Activated naive CD4-positive, alpha-beta T cell treated with anti-CD3 and anti-CD28 coated beads, Interleukin-2, amount 10 ng/mL, durations not matched to agents 7 days and 5 days (primary cell): ENCODE measurements at regions not wholly inside any gene's neighbourhood (a gene's known extent, or its start where the extent isn't known, plus 50 kb on each side); places are given as distances from the start of the nearest gene placed in this dataset.

Experiments used
- CTCF ChIA-PET: fragments of 350-600 bp; sonication (Branson Sonifier 250); formaldehyde crosslinking; loops from one replicate; lab custom pipeline; 2021; ENCODE audit warnings: antibody characterized with exemption; lab: Charles Lee
- DNase-seq: peaks from one replicate; pipeline ENCODE4 v3.0.0-alpha.2; 2020
- H3K27ac Mint-ChIP-seq: one replicate; pipeline ENCODE4 v1.8.0; 2021; ENCODE audit warnings: mild to moderate bottlenecking, moderate library complexity, mixed read lengths
- H3K27me3 Mint-ChIP-seq: one replicate; pipeline ENCODE4 v1.8.0; 2021; ENCODE audit warnings: mild to moderate bottlenecking, mixed read lengths
- H3K36me3 Mint-ChIP-seq: one replicate; pipeline ENCODE4 v1.8.0; 2021; ENCODE audit warnings: mixed read lengths
- H3K4me1 Mint-ChIP-seq: one replicate; pipeline ENCODE4 v1.8.0; 2021; ENCODE audit warnings: mixed read lengths
- H3K4me3 Mint-ChIP-seq: one replicate; pipeline ENCODE4 v1.8.0; 2021; ENCODE audit warnings: mild to moderate bottlenecking, moderate library complexity, mixed read lengths
- H3K9me3 Mint-ChIP-seq: one replicate; pipeline ENCODE4 v1.8.0; 2021; ENCODE audit warnings: mixed read lengths

DNA sequence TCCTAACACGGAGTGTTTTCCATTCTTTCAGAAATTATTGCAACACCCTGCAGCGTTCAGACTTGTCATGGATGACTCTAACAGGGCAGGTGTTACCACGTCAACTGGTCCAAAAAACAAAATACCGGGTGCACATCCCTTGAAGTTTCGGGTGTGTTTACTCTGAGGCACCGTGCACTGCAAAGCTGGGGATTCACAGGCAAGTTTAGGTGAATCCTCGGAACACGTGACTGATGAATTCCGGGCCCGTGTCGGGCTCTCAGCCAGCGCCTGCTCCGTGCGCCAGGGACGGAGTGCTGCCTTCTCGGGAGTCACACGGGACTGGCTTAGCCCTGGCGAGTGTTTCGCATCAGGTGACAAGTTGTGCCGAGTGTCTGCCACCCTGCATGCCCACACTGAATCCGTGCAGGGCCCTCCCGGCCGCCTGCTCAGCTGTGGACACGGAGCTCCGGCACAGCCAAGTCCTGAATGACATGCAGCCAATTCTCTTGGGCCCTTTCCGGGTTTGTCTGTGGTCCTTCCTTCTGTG, 66.0 kb upstream of the IRX4 start:
- H3K27me3 Mint-ChIP-seq, result peaks cover 46% of the 10 kb centered on the region
- H3K27ac Mint-ChIP-seq, result no peak overlapping the region
- no peaks in the 10 kb centered on the region for H3K36me3 Mint-ChIP-seq
- H3K4me3 Mint-ChIP-seq, result no peak overlapping the region
- CTCF ChIA-PET, result no interaction called here
- no peaks in the 10 kb centered on the region for H3K9me3 Mint-ChIP-seq
- H3K4me1 Mint-ChIP-seq, result no peaks in the 10 kb centered on the region
- no peak for DNase-seq

DNA sequence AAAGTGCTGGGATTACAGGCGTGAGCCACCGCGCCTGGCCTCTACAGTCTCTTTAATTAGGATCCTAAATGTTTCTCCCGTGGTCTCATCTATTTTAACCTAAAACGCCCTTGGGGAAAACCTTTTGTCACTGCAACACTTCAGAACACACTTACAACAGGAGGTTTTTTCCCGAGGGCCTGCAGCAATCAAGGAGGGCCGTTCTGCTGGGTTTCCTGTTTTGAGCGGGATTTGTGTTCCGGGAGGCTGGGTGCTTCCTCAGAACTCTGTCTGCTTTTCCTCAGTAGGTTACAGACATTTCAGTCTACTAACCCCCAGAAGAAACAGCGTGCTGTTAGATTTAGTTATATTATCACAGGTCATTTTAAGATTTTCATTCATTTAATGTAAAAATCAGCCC, 65.4 kb upstream of the IRX4 start:
- Mint-ChIP-seq H3K4me1 (no peaks in the 10 kb centered on the region), H3K36me3 (no peaks in the 10 kb centered on the region), H3K27ac (no peak overlapping the region), H3K27me3 (peaks cover 40% of the 10 kb centered on the region), H3K9me3 (no peaks in the 10 kb centered on the region), H3K4me3 (no peak overlapping the region)
- DNase-seq, result no peak
- CTCF ChIA-PET, result no interaction called here

DNA sequence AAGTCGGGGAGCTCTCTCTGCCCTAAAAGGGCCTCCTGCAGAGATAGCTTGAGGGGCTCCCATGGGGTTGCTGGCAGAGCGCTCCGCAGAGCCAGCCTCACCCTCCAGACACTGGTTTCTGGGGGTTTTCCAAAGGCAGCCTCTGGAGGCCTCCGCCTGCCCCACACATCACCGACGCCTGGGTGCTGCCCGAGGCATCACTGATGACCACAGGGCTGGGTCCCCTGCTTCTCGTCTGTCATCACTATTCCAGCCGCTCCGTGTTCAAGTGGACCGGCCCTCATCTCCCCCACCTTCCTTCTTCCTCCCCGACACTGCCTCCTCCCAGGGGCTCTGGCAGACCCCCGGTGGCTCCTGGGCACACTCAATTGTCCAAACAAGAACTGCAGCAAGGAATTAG, 64.1 kb upstream of the IRX4 start:
- H3K4me1 Mint-ChIP-seq, result no peaks in the 10 kb centered on the region
- no peaks in the 10 kb centered on the region for H3K36me3 Mint-ChIP-seq
- DNase-seq, result no peak
- no peak overlapping the region for H3K27ac Mint-ChIP-seq
- CTCF ChIA-PET, result no interaction called here
- peaks cover 28% of the 10 kb centered on the region for H3K27me3 Mint-ChIP-seq
- no peak overlapping the region for H3K4me3 Mint-ChIP-seq
- H3K9me3 Mint-ChIP-seq, result no peaks in the 10 kb centered on the region

GRCh38 chr5:1946122-1946677, 63.5 kb upstream of the IRX4 start:
- no peak for DNase-seq
- no peaks in the 10 kb centered on the region for H3K36me3 Mint-ChIP-seq
- CTCF ChIA-PET, result no interaction called here
- peaks cover 25% of the 10 kb centered on the region for H3K27me3 Mint-ChIP-seq
- no peak overlapping the region for H3K27ac Mint-ChIP-seq
- H3K9me3 Mint-ChIP-seq, result no peaks in the 10 kb centered on the region
- H3K4me3 Mint-ChIP-seq, result no peak overlapping the region
- no peaks in the 10 kb centered on the region for H3K4me1 Mint-ChIP-seq

DNA sequence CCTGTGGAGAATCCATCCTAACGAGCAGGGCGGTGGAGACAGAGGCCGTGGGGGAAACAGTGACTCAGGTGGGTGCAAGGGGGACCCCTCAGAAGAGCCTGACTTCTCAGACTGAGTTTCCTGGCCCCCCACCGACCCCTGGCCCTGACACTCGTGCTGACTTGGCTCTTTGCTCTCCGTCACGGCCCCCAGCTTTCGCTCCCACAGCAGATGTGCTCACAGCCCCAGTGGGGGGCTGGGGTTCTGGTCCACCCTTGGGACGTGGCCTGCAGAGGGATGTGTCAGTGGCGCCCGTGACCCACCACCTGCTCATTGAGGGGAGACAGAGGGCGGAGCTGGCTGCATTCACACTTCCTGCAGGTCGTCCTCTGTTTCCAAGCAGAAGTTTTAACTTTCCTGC, 62.9 kb upstream of the IRX4 start:
- Mint-ChIP-seq H3K27ac (no peak overlapping the region), H3K4me3 (no peak overlapping the region), H3K9me3 (no peaks in the 10 kb centered on the region), H3K27me3 (peaks cover 25% of the 10 kb centered on the region), H3K4me1 (no peaks in the 10 kb centered on the region), H3K36me3 (no peaks in the 10 kb centered on the region)
- CTCF ChIA-PET, result no interaction called here
- no peak for DNase-seq

- DNase-seq, result no peak
- Mint-ChIP-seq H3K27me3 (peaks cover 25% of the 10 kb centered on the region), H3K36me3 (no peaks in the 10 kb centered on the region), H3K27ac (no peak overlapping the region), H3K4me1 (no peaks in the 10 kb centered on the region), H3K4me3 (no peak overlapping the region), H3K9me3 (no peaks in the 10 kb centered on the region)
- CTCF ChIA-PET, result no interaction called here
Measured at GRCh38 chr5:1944408-1944807, 61.7 kb upstream of the IRX4 start.

GRCh38 chr5:1943481-1943880, 60.8 kb upstream of the IRX4 start:
- no peak overlapping the region for H3K4me3 Mint-ChIP-seq
- H3K36me3 Mint-ChIP-seq, result no peaks in the 10 kb centered on the region
- CTCF ChIA-PET, result no interaction called here
- no peak overlapping the region for H3K27ac Mint-ChIP-seq
- H3K9me3 Mint-ChIP-seq, result no peaks in the 10 kb centered on the region
- H3K4me1 Mint-ChIP-seq, result no peaks in the 10 kb centered on the region
- peaks cover 25% of the 10 kb centered on the region for H3K27me3 Mint-ChIP-seq
- DNase-seq, result no peak

DNA sequence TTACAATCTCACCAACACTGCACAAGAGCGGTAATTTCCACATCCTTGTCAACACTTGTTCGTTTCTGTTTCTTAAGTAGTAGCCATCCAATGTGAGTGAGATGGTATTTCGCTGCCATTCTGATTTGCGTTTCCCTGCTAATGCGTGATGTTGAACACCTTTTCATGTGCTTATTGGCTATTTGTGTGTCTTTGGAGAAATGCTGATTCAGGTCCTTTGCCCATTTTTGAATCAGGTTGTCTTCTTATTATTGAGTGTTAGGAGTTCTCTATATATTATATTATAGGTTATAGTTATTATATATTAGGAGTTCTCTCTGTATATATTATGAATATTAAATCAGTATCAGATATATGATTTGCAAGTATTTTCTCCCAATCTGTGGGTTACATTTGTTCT, 59.9 kb upstream of the IRX4 start:
- Mint-ChIP-seq H3K36me3 (no peaks in the 10 kb centered on the region), H3K9me3 (no peaks in the 10 kb centered on the region), H3K27me3 (peaks cover 27% of the 10 kb centered on the region), H3K27ac (no peak overlapping the region), H3K4me1 (no peaks in the 10 kb centered on the region), H3K4me3 (no peak overlapping the region)
- CTCF ChIA-PET, result no interaction called here
- DNase-seq, result no peak

GRCh38 chr5:1942158-1942557, 59.4 kb upstream of the IRX4 start:
- no peaks in the 10 kb centered on the region for H3K4me1 Mint-ChIP-seq
- no peaks in the 10 kb centered on the region for H3K36me3 Mint-ChIP-seq
- peaks cover 32% of the 10 kb centered on the region for H3K27me3 Mint-ChIP-seq
- no peak for DNase-seq
- H3K27ac Mint-ChIP-seq, result no peak overlapping the region
- CTCF ChIA-PET, result no interaction called here
- no peaks in the 10 kb centered on the region for H3K9me3 Mint-ChIP-seq
- H3K4me3 Mint-ChIP-seq, result no peak overlapping the region

- Mint-ChIP-seq H3K4me3 (no peak overlapping the region), H3K9me3 (no peaks in the 10 kb centered on the region), H3K27ac (no peak overlapping the region), H3K4me1 (no peaks in the 10 kb centered on the region), H3K36me3 (no peaks in the 10 kb centered on the region), H3K27me3 (peaks cover 27% of the 10 kb centered on the region)
- no peak for DNase-seq
- CTCF ChIA-PET, result no interaction called here
Measured at GRCh38 chr5:1939256-1939655, 56.5 kb upstream of the IRX4 start.

GRCh38 chr5:1938310-1939000, 55.7 kb upstream of the IRX4 start:
- Mint-ChIP-seq H3K4me1 (no peaks in the 10 kb centered on the region), H3K36me3 (no peaks in the 10 kb centered on the region), H3K27me3 (peaks cover 28% of the 10 kb centered on the region), H3K4me3 (no peak overlapping the region), H3K9me3 (no peaks in the 10 kb centered on the region), H3K27ac (no peak overlapping the region)
- CTCF ChIA-PET, result no interaction called here
- no peak for DNase-seq

- CTCF ChIA-PET, result no interaction called here
- Mint-ChIP-seq H3K27ac (no peak overlapping the region), H3K4me1 (no peaks in the 10 kb centered on the region), H3K36me3 (no peaks in the 10 kb centered on the region), H3K4me3 (no peak overlapping the region), H3K9me3 (no peaks in the 10 kb centered on the region), H3K27me3 (peaks cover 36% of the 10 kb centered on the region)
- no peak for DNase-seq
Measured at GRCh38 chr5:1937590-1937989, 54.9 kb upstream of the IRX4 start.

DNA sequence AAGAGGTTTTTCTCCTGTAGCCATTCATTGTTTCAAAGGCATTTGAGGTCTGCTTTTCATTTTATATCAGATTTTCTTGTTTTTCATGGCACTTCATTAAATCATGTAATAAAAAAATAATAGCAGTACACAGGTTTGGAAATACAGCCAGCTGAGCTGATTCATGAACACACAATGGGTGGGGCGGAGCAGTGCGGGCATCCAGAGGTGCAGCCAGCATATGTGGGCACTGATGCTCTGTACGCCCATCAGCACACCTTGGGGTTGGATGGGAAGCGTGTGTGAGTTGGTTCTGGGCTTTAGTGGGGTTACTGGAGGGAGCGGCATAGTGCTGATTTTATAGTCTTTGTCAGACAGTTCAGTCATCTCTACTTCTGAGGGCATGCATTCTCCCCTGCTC, 54.2 kb upstream of the IRX4 start:
- H3K36me3 Mint-ChIP-seq, result no peaks in the 10 kb centered on the region
- no peak for DNase-seq
- no peak overlapping the region for H3K4me3 Mint-ChIP-seq
- H3K4me1 Mint-ChIP-seq, result no peaks in the 10 kb centered on the region
- no peaks in the 10 kb centered on the region for H3K9me3 Mint-ChIP-seq
- no peak overlapping the region for H3K27ac Mint-ChIP-seq
- peaks cover 38% of the 10 kb centered on the region for H3K27me3 Mint-ChIP-seq
- CTCF ChIA-PET, result no interaction called here

- Mint-ChIP-seq H3K27me3 (peaks cover 43% of the 10 kb centered on the region), H3K9me3 (no peaks in the 10 kb centered on the region), H3K36me3 (no peaks in the 10 kb centered on the region), H3K27ac (no peak overlapping the region), H3K4me3 (no peak overlapping the region), H3K4me1 (no peaks in the 10 kb centered on the region)
- CTCF ChIA-PET, result no interaction called here
- DNase-seq, result no peak
Measured at GRCh38 chr5:1936413-1936812, 53.7 kb upstream of the IRX4 start.

DNA sequence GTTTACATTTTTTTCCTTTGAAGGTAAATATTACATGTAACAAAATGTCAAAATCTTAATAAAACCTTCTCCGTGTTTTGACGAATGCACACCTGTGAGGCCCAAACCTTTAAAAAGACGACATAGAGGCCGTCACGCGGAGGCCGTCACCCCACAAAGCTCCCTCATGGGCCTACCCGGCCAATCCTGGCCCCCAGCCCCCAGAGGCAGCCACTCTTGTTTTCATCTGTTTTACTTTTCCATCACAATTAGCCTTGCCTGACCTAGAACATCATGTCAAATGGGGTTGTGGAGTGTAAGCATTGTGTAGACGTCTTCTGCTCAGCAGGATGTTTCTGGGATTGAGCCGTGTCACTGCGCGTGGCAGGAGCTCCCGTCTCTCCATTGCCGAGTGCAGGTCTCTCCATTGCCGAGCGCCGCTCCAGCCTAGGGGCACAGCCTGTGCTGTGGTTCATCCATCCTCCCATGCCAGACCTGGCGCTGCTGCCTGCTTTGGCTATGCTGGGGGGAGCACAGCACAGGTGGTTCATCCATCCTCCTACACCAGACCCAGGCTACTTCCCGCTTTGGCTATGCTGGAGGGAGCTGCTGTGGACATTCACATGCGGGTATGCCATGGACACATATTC, 52.2 kb upstream of the IRX4 start:
- Mint-ChIP-seq H3K36me3 (no peaks in the 10 kb centered on the region), H3K27ac (no peak overlapping the region), H3K4me1 (no peaks in the 10 kb centered on the region), H3K27me3 (peaks cover 47% of the 10 kb centered on the region), H3K9me3 (no peaks in the 10 kb centered on the region), H3K4me3 (no peak overlapping the region)
- CTCF ChIA-PET, result no interaction called here
- no peak for DNase-seq
